GM21825 (cell line): ENCODE measurements at regions not wholly inside any gene's neighbourhood (a gene's known extent, or its start where the extent isn't known, plus 50 kb on each side); places are given as distances from the start of the nearest gene placed in this dataset.

Experiments used
- ATAC-seq: cut with Tn5 transposase; IDR thresholded peaks from one replicate; pipeline ENCODE4 v1.9.1; 2021; ENCODE audit warnings: mild to moderate bottlenecking, moderate library complexity; ENCODE audit not compliant: unreplicated experiment

DNA sequence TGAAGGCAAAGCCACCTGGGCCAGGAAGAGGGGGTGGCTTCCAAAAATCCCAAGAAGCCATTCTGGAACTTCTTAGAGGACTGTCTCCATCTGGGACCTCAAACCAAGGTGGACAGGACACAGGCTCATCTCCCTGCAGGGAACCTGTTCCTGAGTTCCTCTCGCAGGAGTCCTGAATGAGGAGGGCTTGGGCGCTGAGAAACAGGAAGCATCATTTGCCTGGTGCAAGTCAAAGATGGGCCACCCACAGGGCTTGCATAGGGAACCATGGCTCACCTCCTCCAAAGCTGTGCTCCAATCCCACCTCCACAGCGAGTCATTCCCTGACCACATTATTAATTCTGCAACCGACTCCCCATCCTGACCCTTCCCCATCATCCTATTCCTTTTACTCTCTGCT, 55.0 kb upstream of the RPL38 start:
- ATAC-seq, result no peak

DNA sequence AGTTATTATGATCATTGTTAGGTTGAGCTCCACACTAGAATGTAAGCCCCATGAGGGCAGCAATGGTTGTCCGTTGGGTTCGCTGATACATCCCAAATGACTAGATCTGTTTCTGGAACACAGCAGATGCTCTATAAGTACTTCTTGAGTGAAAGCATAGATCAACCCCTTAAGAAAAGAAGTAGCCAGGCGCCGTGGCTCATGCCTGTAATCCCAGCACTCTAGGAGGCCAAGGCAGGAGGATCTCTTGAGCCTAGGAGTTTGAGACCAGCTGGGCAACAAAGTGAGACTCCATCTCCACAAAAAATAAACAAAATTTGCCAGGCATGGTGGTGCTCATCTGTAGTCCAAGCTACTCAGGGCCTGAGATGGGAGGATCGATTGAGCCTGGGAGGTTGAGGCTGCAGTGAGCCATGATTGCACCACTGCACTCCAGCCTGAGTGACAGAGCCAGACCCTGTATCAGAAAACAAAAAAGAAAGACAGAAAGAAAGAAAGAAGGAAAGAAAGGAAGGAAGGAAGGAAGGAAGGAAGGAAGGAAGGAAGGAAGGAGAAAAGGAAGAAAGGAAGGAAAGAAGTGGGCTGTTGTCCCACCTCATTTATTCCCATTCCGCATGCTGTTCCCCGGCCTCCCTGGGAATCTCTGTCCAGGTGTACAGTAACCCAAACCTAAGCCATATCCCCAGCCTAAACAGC, 54.4 kb upstream of the RPL38 start:
- no peak for ATAC-seq

DNA sequence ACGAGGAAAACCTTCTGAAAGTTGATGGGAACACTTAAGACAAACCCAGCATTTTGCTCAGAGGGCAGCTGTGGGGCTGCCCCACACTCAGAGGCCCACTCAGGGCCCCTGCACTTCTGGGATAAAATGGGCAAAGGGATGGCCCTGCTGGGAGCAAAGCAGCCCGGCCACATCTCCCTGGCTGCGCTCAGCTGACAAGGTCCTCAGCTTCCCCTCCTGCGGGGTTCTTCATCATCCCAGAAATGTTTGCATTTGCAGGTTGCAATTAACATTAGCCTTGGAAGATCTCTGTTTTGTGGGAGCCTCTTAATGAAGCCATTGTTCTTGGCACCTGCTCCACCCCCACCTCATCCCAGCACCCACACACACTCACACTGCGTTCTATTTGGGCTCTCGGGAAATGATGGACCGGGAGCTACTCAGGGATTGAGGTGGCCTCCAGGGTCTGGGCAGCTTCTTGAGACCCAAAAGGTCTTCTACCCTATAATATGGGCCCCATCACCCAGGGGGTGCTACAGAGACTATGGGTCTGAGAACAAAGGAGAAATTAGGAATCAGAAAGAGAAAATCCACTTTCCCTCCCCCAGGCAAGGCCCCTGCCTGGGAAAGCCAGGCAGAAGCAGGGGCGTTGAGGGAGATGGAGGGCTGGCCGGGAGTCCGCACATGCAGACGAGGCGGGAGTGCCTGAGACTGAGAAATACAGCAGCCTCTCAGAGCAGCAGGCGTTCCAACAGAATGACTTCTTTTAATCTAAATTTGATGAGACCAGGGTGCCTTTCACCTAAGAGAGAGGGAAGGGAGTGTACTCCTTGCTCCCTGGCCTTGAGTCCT, 53.7 kb upstream of the RPL38 start:
- no peak for ATAC-seq

DNA sequence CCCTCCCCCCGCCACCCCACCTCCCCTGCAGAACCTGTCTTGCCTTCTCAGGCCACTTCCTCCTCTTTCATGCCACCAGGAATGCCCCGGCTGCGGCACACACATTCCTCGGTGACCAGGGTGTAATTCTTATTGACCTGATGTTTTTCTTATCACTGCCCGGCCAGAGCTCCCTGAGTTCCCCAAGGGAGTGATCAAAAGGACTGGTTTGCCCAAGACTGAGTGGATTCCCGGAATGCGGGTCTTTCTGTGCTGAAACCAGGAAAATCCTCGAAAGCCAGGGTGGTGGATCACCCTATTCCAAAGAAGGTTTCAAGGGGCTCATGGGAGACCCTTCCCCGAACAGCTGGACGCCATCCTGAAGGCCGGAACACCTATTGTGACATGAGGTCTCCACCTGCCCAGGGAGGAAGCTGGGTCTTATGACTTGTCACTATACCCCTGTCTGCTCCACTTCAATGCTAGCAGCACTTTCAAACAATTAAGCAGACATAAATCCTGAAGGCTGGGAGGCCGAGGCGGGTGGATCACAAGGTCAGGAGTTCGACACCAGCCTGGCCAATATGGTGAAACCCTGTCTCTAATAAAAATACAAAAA, 53.0 kb upstream of the RPL38 start:
- ATAC-seq, result no peak

DNA sequence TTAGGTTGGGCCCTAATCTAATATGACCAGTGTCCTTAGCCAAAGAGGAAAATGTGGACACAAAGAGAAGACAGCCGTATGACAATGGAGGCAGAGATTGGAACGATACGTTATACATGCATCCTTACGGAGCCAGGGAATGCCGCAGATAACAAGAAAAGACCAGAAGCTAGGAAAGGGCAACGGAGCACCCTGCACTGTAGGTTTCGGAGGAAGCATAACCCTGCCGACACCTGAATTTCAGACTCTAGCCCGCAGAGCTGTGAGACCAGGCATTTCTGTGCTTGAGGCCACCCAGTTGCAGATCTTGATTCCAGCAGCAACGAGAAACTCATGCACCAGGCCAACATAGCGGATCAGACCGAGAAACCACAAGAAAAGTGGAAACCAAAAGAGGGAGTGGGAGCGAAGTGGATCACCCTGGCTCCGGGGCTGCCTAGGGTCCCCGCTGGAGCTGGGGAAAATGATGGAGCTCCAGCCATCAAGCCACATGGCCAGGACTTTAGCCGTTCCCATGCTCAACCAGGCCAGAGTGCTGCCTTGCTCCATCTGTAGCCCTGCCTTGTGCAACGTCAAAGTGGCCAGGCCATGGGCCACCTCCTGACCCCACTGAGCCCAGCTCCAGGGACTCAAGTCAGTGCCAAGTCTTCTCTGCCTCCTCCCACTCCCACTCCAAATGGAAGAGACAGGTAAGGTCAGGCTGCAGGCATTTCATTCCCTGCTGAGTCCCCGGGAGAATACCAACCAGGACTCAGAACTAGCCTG, 51.7 kb upstream of the RPL38 start:
- ATAC-seq, result no peak

DNA sequence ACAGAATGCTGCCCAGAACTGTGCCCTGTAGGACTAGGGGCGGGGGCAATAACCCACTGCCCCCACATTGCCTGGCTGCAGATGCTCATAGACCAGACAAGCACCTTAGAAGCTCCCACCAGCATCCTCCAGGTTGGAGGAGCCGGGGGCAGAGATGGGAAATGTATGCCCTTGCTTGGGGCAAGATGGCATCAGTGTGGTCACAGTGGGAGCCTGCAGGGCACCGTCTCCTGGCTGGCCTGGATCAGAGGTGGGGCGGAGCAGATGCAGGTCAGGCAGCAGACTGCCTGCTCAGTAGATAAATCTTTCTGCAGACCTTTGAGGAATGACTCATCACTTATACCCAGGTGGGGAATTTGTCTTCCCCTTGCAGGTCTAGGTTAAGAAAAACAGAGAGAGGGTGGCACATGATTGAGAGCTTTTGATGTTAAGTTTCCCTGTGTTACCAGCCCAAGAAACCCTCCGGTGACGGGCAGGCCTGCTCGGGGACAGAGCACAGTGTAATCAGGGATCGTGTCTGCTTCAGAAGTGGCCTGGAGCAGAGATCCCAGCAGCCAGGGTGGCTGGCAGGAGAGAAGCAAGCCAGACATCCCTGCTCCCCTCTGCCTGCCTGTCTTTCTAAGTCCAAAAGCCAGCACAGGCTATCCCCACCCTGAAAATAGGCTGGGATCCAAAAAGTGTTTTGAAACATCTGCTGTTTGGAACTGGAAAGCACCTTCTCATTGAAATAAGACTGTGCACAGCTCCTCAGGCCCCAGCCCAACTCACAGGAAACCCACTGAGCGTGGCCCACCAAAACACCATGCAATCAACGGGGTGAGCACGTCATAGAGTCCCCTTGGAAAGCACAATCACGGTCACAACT, 50.7 kb upstream of the RPL38 start:
- no peak for ATAC-seq

DNA sequence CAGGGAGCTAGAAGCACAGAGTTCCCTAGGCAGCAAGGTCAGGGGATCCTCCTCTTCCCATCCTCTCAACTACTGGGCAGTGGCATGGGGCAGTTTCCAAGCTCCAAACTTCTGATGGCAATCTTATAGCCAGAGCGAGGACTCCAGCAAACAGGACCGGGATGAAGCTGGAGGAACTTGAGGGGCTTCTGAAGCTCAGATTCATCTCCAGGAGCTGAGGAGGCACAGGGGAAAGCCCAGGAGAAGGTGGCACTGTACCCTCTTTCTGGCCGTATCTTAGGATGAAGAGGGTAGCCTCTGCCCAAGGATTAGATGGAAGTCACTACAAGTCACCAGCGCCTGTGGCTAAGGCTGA, 50.0 kb upstream of the RPL38 start:
- ATAC-seq, result no peak
